ENCODE measurements at regions not wholly inside any gene's neighbourhood (a gene's known extent, or its start where the extent isn't known, plus 50 kb on each side); places are given as distances from the start of the nearest gene placed in this dataset.

DNA sequence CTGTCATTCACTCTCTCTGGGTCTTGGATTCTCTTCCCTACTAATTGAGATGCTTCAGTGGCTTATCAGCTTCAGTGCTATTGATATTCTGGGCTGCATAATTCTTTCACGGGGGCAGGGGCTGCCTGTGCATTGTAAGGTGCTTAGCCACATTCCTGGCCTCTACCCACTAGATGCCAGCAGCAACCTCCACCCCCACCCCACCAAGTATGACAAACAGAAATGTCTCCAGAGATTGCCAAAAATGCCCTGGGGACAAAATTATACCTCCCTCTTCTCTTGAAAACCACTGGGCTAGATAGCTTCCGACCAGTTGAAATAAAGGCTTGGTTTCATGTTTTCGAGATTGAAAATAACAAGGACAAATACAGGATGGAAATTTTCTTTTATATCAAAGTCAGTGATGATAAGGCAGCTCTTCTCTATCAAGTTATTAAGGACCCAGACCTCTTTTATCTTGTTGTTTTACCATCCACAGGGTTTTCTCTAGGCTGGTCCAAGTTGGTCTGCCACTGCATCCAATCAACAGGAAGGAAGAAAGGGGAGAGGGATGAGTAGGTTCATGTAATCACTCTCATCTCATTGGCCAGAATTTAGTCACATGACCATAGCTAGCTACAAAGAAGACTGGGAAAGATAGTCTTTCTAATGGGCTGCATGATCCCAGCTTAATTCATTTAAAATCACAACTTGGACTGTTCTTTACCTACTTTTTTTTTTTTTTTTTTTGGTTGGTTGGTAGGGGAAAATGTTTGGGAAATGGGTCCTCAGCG is 92.1 kb upstream of the RANBP3L start:
- TF ChIP-seq, protein P1, sequence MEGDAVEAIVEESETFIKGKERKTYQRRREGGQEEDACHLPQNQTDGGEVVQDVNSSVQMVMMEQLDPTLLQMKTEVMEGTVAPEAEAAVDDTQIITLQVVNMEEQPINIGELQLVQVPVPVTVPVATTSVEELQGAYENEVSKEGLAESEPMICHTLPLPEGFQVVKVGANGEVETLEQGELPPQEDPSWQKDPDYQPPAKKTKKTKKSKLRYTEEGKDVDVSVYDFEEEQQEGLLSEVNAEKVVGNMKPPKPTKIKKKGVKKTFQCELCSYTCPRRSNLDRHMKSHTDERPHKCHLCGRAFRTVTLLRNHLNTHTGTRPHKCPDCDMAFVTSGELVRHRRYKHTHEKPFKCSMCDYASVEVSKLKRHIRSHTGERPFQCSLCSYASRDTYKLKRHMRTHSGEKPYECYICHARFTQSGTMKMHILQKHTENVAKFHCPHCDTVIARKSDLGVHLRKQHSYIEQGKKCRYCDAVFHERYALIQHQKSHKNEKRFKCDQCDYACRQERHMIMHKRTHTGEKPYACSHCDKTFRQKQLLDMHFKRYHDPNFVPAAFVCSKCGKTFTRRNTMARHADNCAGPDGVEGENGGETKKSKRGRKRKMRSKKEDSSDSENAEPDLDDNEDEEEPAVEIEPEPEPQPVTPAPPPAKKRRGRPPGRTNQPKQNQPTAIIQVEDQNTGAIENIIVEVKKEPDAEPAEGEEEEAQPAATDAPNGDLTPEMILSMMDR (IDR thresholded peaks at IDR 0.05; ENCODE audit: insufficient read depth, low read length), result no peak
- TF ChIP-seq, protein P2, sequence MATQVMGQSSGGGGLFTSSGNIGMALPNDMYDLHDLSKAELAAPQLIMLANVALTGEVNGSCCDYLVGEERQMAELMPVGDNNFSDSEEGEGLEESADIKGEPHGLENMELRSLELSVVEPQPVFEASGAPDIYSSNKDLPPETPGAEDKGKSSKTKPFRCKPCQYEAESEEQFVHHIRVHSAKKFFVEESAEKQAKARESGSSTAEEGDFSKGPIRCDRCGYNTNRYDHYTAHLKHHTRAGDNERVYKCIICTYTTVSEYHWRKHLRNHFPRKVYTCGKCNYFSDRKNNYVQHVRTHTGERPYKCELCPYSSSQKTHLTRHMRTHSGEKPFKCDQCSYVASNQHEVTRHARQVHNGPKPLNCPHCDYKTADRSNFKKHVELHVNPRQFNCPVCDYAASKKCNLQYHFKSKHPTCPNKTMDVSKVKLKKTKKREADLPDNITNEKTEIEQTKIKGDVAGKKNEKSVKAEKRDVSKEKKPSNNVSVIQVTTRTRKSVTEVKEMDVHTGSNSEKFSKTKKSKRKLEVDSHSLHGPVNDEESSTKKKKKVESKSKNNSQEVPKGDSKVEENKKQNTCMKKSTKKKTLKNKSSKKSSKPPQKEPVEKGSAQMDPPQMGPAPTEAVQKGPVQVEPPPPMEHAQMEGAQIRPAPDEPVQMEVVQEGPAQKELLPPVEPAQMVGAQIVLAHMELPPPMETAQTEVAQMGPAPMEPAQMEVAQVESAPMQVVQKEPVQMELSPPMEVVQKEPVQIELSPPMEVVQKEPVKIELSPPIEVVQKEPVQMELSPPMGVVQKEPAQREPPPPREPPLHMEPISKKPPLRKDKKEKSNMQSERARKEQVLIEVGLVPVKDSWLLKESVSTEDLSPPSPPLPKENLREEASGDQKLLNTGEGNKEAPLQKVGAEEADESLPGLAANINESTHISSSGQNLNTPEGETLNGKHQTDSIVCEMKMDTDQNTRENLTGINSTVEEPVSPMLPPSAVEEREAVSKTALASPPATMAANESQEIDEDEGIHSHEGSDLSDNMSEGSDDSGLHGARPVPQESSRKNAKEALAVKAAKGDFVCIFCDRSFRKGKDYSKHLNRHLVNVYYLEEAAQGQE (IDR thresholded peaks at IDR 0.05; ENCODE audit: insufficient replicate concordance, low read depth), result no peak
- no peak for TF ChIP-seq GABPA (IDR thresholded peaks at IDR 0.05; ENCODE audit: low read depth)
- TF ChIP-seq POLR2AphosphoS5 (IDR thresholded peaks at IDR 0.05; ENCODE audit: low read depth), result no peak
- no peak for TF ChIP-seq SPI1 (IDR thresholded peaks at IDR 0.05; ENCODE audit: borderline replicate concordance, low read depth)

All from HL-60 (cell line).